K562 (cell line): ENCODE measurements at regions not wholly inside any gene's neighbourhood (a gene's known extent, or its start where the extent isn't known, plus 50 kb on each side); places are given as distances from the start of the nearest gene placed in this dataset.

Source experiments
- REST ChIP-seq, 2 experiments: fragments of 450-650 bp; formaldehyde crosslinking in 1 of 2; IDR thresholded peaks; 2 replicates each; pipeline versions ENCODE4 v1.4.0 to v1.6.1; 2014 to 2020; ENCODE audit warnings: mild to moderate bottlenecking in 2 of 2, borderline replicate concordance in 1 of 2, low read depth in 1 of 2
- ZNF318 ChIP-seq, 2 experiments: fragments of 450-650 bp; IDR thresholded peaks; 2 replicates each; pipeline ENCODE4 v1.6.1; 2016; ENCODE audit warnings: mild to moderate bottlenecking in 2 of 2, borderline replicate concordance in 1 of 2, low read depth in 1 of 2, moderate library complexity in 1 of 2

- TF ChIP-seq REST (IDR thresholded peaks at IDR 0.05; ENCODE audit: borderline replicate concordance): no peak
- no peak for TF ChIP-seq REST (CRISPR knock-in tag; IDR thresholded peaks at IDR 0.05; ENCODE audit: low read depth)
- no peak for TF ChIP-seq ZNF318 (IDR thresholded peaks at IDR 0.05; ENCODE audit: borderline replicate concordance in 1 of 2, low read depth in 1 of 2)
These were observed 370.2 kb upstream of the SASH1 start for GRCh38 chr6:147972448-147972847.
